ENCODE measurements at regions not wholly inside any gene's neighbourhood (a gene's known extent, or its start where the extent isn't known, plus 50 kb on each side); places are given as distances from the start of the nearest gene placed in this dataset.

DNA sequence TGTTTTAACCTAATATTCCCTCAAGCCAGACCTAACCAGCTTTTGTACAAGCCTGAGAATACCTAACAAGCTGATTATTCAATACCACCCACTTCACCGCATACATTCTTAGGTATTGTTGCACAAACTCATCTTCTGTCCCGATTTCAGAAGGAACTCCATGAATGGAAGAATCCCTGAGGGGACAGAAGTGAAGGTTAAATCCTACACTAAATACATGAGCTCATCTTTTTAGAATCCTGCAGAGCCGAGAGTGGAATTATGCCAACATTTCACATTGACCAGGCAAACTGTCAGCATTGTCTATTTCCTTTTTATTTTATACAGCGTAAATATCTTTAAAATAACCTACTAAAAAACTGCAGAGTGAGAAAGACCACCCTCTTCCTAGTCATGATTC is 140.7 kb upstream of the PRICKLE1 start:
- TF ChIP-seq POLR2A (IDR thresholded peaks at IDR 0.05), result no peak
- TF ChIP-seq, protein P1, sequence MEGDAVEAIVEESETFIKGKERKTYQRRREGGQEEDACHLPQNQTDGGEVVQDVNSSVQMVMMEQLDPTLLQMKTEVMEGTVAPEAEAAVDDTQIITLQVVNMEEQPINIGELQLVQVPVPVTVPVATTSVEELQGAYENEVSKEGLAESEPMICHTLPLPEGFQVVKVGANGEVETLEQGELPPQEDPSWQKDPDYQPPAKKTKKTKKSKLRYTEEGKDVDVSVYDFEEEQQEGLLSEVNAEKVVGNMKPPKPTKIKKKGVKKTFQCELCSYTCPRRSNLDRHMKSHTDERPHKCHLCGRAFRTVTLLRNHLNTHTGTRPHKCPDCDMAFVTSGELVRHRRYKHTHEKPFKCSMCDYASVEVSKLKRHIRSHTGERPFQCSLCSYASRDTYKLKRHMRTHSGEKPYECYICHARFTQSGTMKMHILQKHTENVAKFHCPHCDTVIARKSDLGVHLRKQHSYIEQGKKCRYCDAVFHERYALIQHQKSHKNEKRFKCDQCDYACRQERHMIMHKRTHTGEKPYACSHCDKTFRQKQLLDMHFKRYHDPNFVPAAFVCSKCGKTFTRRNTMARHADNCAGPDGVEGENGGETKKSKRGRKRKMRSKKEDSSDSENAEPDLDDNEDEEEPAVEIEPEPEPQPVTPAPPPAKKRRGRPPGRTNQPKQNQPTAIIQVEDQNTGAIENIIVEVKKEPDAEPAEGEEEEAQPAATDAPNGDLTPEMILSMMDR (IDR thresholded peaks at IDR 0.05), result no peak
